H1 (cell line): ENCODE measurements at regions not wholly inside any gene's neighbourhood (a gene's known extent, or its start where the extent isn't known, plus 50 kb on each side); places are given as distances from the start of the nearest gene placed in this dataset.

ENCODE experiments used
- CTCF ChIA-PET: fragments of 300-600 bp; sonication (Branson Sonifier 250); formaldehyde crosslinking; loops from one replicate; lab custom pipeline; 2021; ENCODE audit not compliant: partially characterized antibody; lab: Charles Lee
- POLR2A ChIA-PET: fragments of 300-600 bp; sonication (Branson Sonifier 250); formaldehyde crosslinking; loops from one replicate; lab custom pipeline; 2021; ENCODE audit warnings: inconsistent platforms; ENCODE audit not compliant: partially characterized antibody; lab: Charles Lee
- DNase-seq, 2 experiments: peaks; one replicate each; pipeline versions ENCODE4 v3.0.0 to v3.0.0-alpha.2; 2010 to 2022; ENCODE audit warnings: low spot score in 2 of 2, low read depth in 1 of 2, mixed read lengths in 1 of 2
- FAIRE-seq: peaks from 2 replicates; lab custom pipeline; 2011; peaks lifted over from hg19 to GRCh38; lab: Jason Lieb, UNC
- H2AFZ ChIP-seq: 2 replicates; pipeline ENCODE4 v1.8.1; 2012; ENCODE audit warnings: low read length, inconsistent platforms
- H2AK5ac ChIP-seq: 2 replicates; pipeline ENCODE4 v1.6.1; 2013; ENCODE audit warnings: low read depth, low read length
- H2BK120ac ChIP-seq: replicated peaks from 2 replicates; pipeline ENCODE3; 2013; ENCODE audit warnings: low read depth, low read length, inconsistent platforms
- H2BK12ac ChIP-seq: 2 replicates; pipeline ENCODE4 v1.6.1; 2013; ENCODE audit warnings: low read depth, low read length
- H2BK15ac ChIP-seq: 2 replicates; pipeline ENCODE4 v1.6.1; 2013; ENCODE audit warnings: low read length
- H2BK20ac ChIP-seq: 2 replicates; pipeline ENCODE4 v1.6.1; 2013; ENCODE audit warnings: low read length
- H2BK5ac ChIP-seq: 2 replicates; pipeline ENCODE4 v1.6.1; 2013; ENCODE audit warnings: low read depth, low read length
- H3K14ac ChIP-seq: 2 replicates; pipeline ENCODE4 v1.6.1; 2013; ENCODE audit warnings: inconsistent platforms; ENCODE audit not compliant: insufficient read length
- H3K18ac ChIP-seq: 2 replicates; pipeline ENCODE4 v1.6.1; 2013; ENCODE audit warnings: low read length; ENCODE audit errors: extremely low read depth
- H3K23ac ChIP-seq: 2 replicates; pipeline ENCODE4 v1.6.1; 2013; ENCODE audit warnings: inconsistent platforms; ENCODE audit not compliant: insufficient read length
- H3K23me2 ChIP-seq: 2 replicates; pipeline ENCODE4 v1.6.1; 2013; ENCODE audit warnings: low read depth, low read length
- H3K27ac ChIP-seq: 2 replicates; pipeline ENCODE4 v1.6.1; 2011; ENCODE audit warnings: low read depth, low read length, inconsistent platforms
- H3K27me3 ChIP-seq, 4 experiments: replicated peaks in 1 of 4; 1 replicate in 1 of 4; 2 replicates in 3 of 4; pipeline versions ENCODE4 v1.6.1 to v1.8.1; 2011 to 2013; ENCODE audit warnings: low read length in 3 of 4, mild to moderate bottlenecking in 3 of 4, inconsistent platforms in 2 of 4, mixed read lengths in 2 of 4, moderate library complexity in 1 of 4; ENCODE audit not compliant: control insufficient read depth in 3 of 4, insufficient read depth in 3 of 4; ENCODE audit errors: extremely low read depth in 1 of 4
- H3K36me3 ChIP-seq, 4 experiments: 2 replicates each; pipeline versions ENCODE4 v1.6.1 to v1.8.1; 2011 to 2013; ENCODE audit warnings: mild to moderate bottlenecking in 4 of 4, low read length in 3 of 4, moderate library complexity in 2 of 4, control low read depth in 1 of 4, inconsistent platforms in 1 of 4; ENCODE audit not compliant: insufficient read depth in 4 of 4, control insufficient read depth in 2 of 4
- H3K4ac ChIP-seq: replicated peaks from 2 replicates; pipeline ENCODE3; 2013; ENCODE audit warnings: low read length, low read depth, mixed read lengths, inconsistent platforms; ENCODE audit not compliant: insufficient read length
- H3K4me1 ChIP-seq, 4 experiments: replicated peaks in 1 of 4; 1 replicate in 1 of 4; 2 replicates in 3 of 4; pipeline versions ENCODE4 v1.6.1 to v1.8.1; 2011 to 2013; ENCODE audit warnings: low read length in 3 of 4, inconsistent platforms in 2 of 4, mixed read lengths in 1 of 4; ENCODE audit not compliant: insufficient read depth in 4 of 4, control insufficient read depth in 3 of 4
- H3K4me2 ChIP-seq, 2 experiments: 2 replicates each; pipeline versions ENCODE4 v1.6.1 to v1.8.1; 2011 to 2013; ENCODE audit warnings: low read depth in 2 of 2, low read length in 2 of 2, control low read depth in 1 of 2, inconsistent platforms in 1 of 2, mild to moderate bottlenecking in 1 of 2; ENCODE audit not compliant: insufficient read depth in 1 of 2
- H3K4me3 ChIP-seq, 4 experiments: fragments of 200-600, 300-600 bp in 1 of 4; sonication (generic), shearing (Covaris generic), sonication (Bioruptor Twin) in 1 of 4; 2 replicates each; pipeline versions ENCODE4 v1.5.1 to v1.8.1; 2011 to 2016; ENCODE audit warnings: low read length in 4 of 4, low read depth in 3 of 4, control low read depth in 2 of 4, inconsistent platforms in 2 of 4, mild to moderate bottlenecking in 2 of 4, mixed read lengths in 1 of 4, moderate library complexity in 1 of 4; ENCODE audit not compliant: insufficient read depth in 2 of 4; ENCODE audit errors: extremely low read depth in 1 of 4
- H3K56ac ChIP-seq: replicated peaks from 2 replicates; pipeline ENCODE3; 2013; ENCODE audit warnings: low read depth, mild to moderate bottlenecking, mixed read lengths, low read length, inconsistent platforms; ENCODE audit not compliant: insufficient read length
- H3K79me1 ChIP-seq: 2 replicates; pipeline ENCODE4 v1.6.1; 2013; ENCODE audit warnings: low read depth, low read length, control low read depth
- H3K79me2 ChIP-seq, 2 experiments: 2 replicates each; pipeline versions ENCODE4 v1.6.1 to v1.8.1; 2012 to 2013; ENCODE audit warnings: low read length in 2 of 2, mild to moderate bottlenecking in 2 of 2, inconsistent platforms in 1 of 2; ENCODE audit not compliant: insufficient read depth in 2 of 2, control insufficient read depth in 1 of 2
- H3K9ac ChIP-seq, 4 experiments: replicated peaks in 1 of 4; 1 replicate in 1 of 4; 2 replicates in 3 of 4; pipeline versions ENCODE4 v1.6.1 to v1.8.1; 2011 to 2013; ENCODE audit warnings: low read depth in 3 of 4, low read length in 3 of 4, control low read depth in 2 of 4, mild to moderate bottlenecking in 2 of 4, moderate library complexity in 2 of 4, inconsistent platforms in 1 of 4; ENCODE audit errors: extremely low read depth in 1 of 4
- H3K9me3 ChIP-seq, 2 experiments: 2 replicates each; pipeline versions ENCODE4 v1.6.1 to v1.8.1; 2012 to 2013; ENCODE audit warnings: mild to moderate bottlenecking in 2 of 2, moderate library complexity in 2 of 2, control low read depth in 1 of 2, inconsistent platforms in 1 of 2, low read depth in 1 of 2, low read length in 1 of 2, mixed read lengths in 1 of 2; ENCODE audit not compliant: insufficient read depth in 2 of 2
- H4K20me1 ChIP-seq, 2 experiments: replicated peaks in 1 of 2; 2 replicates each; pipeline versions ENCODE3 to v1.8.1; 2011 to 2013; ENCODE audit warnings: inconsistent platforms in 2 of 2, low read length in 2 of 2, mild to moderate bottlenecking in 1 of 2; ENCODE audit not compliant: insufficient read depth in 2 of 2, control insufficient read depth in 1 of 2
- H4K5ac ChIP-seq: 2 replicates; pipeline ENCODE4 v1.6.1; 2013; ENCODE audit warnings: low read length, low read depth, mixed read lengths, inconsistent platforms; ENCODE audit not compliant: insufficient read length
- H4K8ac ChIP-seq: 2 replicates; pipeline ENCODE4 v1.8.0; 2013; ENCODE audit warnings: mild to moderate bottlenecking, moderate library complexity, low read length, inconsistent platforms; ENCODE audit not compliant: insufficient read depth; ENCODE audit errors: extremely low read depth
- H4K91ac ChIP-seq: replicated peaks from 2 replicates; pipeline ENCODE3; 2013; ENCODE audit warnings: low read length, mixed read lengths, inconsistent platforms; ENCODE audit not compliant: insufficient read length
- CBX8 ChIP-seq: fragments of 300-800, 300-1000 bp; sonication (generic); IDR thresholded peaks from 2 replicates; pipeline ENCODE4 v1.7.1; 2016; ENCODE audit warnings: low read depth, low read length, borderline replicate concordance
- FOSL1 ChIP-seq: IDR thresholded peaks from 2 replicates; pipeline ENCODE4 v1.6.1; 2011; ENCODE audit warnings: mild to moderate bottlenecking, low read depth, low read length, moderate library complexity; ENCODE audit not compliant: insufficient read depth
- JUN ChIP-seq: IDR thresholded peaks from 2 replicates; pipeline ENCODE4 v1.6.1; 2011; ENCODE audit warnings: low read depth, mild to moderate bottlenecking, improper control_type of control experiment, low read length
- KDM4A ChIP-seq: IDR thresholded peaks from one replicate; pipeline ENCODE4 v1.7.1; 2012; ENCODE audit warnings: low read depth, mild to moderate bottlenecking, moderate library complexity, low read length, inconsistent platforms; ENCODE audit not compliant: severe bottlenecking
- PHF8 ChIP-seq: fragments of 200-600 bp; sonication (generic); conservative IDR thresholded peaks from 2 replicates; pipeline ENCODE4 v1.7.1; 2012; ENCODE audit warnings: low read depth, mild to moderate bottlenecking, inconsistent platforms, low read length, moderate library complexity
- RBBP5 ChIP-seq: IDR thresholded peaks from 2 replicates; pipeline ENCODE4 v1.7.1; 2012; ENCODE audit warnings: low read depth, mild to moderate bottlenecking, inconsistent platforms, low read length, moderate library complexity, borderline replicate concordance
- RFX5 ChIP-seq: IDR thresholded peaks from 2 replicates; pipeline ENCODE4 v1.6.1; 2011; ENCODE audit warnings: low read depth, low read length, improper control_type of control experiment, borderline replicate concordance
- SIN3A ChIP-seq, 2 experiments: IDR thresholded peaks in 1 of 2; conservative IDR thresholded peaks in 1 of 2; 2 replicates each; pipeline ENCODE4 v1.6.1; 2011 to 2012; ENCODE audit warnings: low read length in 2 of 2, improper control_type of control experiment in 1 of 2, low read depth in 1 of 2, mild to moderate bottlenecking in 1 of 2
- SP4 ChIP-seq: IDR thresholded peaks from 2 replicates; pipeline ENCODE4 v1.6.1; 2012; ENCODE audit warnings: low read length, inconsistent platforms
- TAF7 ChIP-seq: optimal IDR thresholded peaks from 2 replicates; pipeline ENCODE3; 2011; ENCODE audit warnings: low read depth, mild to moderate bottlenecking, inconsistent platforms, low read length, moderate library complexity, borderline replicate concordance
- TBP ChIP-seq: IDR thresholded peaks from 2 replicates; pipeline ENCODE4 v1.6.1; 2011; ENCODE audit warnings: low read depth, low read length, improper control_type of control experiment
- TCF12 ChIP-seq: IDR thresholded peaks from 2 replicates; pipeline ENCODE4 v1.6.1; 2011; ENCODE audit warnings: low read depth, mild to moderate bottlenecking, low read length
- YY1 ChIP-seq: IDR thresholded peaks from 2 replicates; pipeline ENCODE4 v1.6.1; 2011; ENCODE audit warnings: low read depth, mild to moderate bottlenecking, low read length
- WGBS, 2 experiments: shearing (Covaris generic) in 1 of 2; methylation state at CpG; one replicate each; pipeline versions ENCODE4 v1.1.6 to v1.1.7; 2013 to 2015; ENCODE audit warnings: low lambda C conversion rate in 2 of 2, mixed read lengths in 2 of 2, inconsistent platforms in 1 of 2, low coverage in 1 of 2, missing lambda C conversion rate in 1 of 2; ENCODE audit not compliant: insufficient replicate concordance in 2 of 2, insufficient coverage in 1 of 2, insufficient read length in 1 of 2; ENCODE audit errors: extremely low coverage in 1 of 2, missing lambda C conversion rate in 1 of 2; 5-methylcytosine and 5-hydroxymethylcytosine counted together
- TF ChIP-seq, protein P1 (sequence below): IDR thresholded peaks from 2 replicates; pipeline ENCODE4 v1.6.1; 2012; ENCODE audit warnings: inconsistent platforms

GRCh38 chr12:58725400-58726105, 194.8 kb downstream of the LRIG3 start:
- H3K56ac ChIP-seq, result no peak overlapping the region
- H3K9me3 ChIP-seq, result no peaks in the 10 kb centered on the region
- H3K79me1 ChIP-seq, result no peaks in the 10 kb centered on the region
- FAIRE-seq (no peak), DNase-seq (no peak)
- no peaks in the 10 kb centered on the region for H3K36me3 ChIP-seq
- H4K8ac ChIP-seq, result no peak overlapping the region
- no peak overlapping the region for H3K9ac ChIP-seq
- H3K4me3 ChIP-seq, result no peak overlapping the region
- H4K5ac ChIP-seq, result no peak overlapping the region
- no peaks in the 10 kb centered on the region; a peak in 1 of 7 replicates for H3K4me1 ChIP-seq
- H3K23ac ChIP-seq, result no peak overlapping the region
- no peak overlapping the region for H2BK5ac ChIP-seq
- H3K4me2 ChIP-seq, result no peak overlapping the region
- no peak overlapping the region for H3K18ac ChIP-seq
- H3K4ac ChIP-seq, result no peak overlapping the region
- no peak overlapping the region for H4K91ac ChIP-seq
- no peak overlapping the region for H2AK5ac ChIP-seq
- H2BK20ac ChIP-seq, result no peak overlapping the region
- ChIA-PET CTCF (interaction anchor here (1.3 kb wide), 1 partner anchor 185 kb away, joined by 4 read pairs; no protein-coding TSS in a partner anchor), POLR2A (no interaction called here)
- H3K79me2 ChIP-seq, result no peaks in the 10 kb centered on the region
- no peak overlapping the region for H2AFZ ChIP-seq
- no peak overlapping the region for H2BK12ac ChIP-seq
- no peaks in the 10 kb centered on the region for H3K23me2 ChIP-seq
- no peaks in the 10 kb centered on the region for H3K27me3 ChIP-seq
- H3K14ac ChIP-seq, result no peak overlapping the region
- no peak overlapping the region for H2BK120ac ChIP-seq
- no peak overlapping the region for H2BK15ac ChIP-seq
- 92% methylated on average over 5 of the region's 5 CpGs; no CpG with 5 or more reads in 1 of the 2 experiments for WGBS, 2 experiments
- no peaks in the 10 kb centered on the region for H4K20me1 ChIP-seq
- H3K27ac ChIP-seq, result no peak overlapping the region
- TF ChIP-seq CBX8 (no peak), FOSL1 (no peak), SIN3A (conservative IDR thresholded peaks at IDR 0.05 in 1 of 2, IDR thresholded peaks at IDR 0.05 in 1 of 2; ENCODE audit: low read depth in 1 of 2, low read length in 2 of 2) (no peak), JUN (no peak), PHF8 (no peak), YY1 (no peak), SP4 (no peak), RFX5 (no peak), RBBP5 (no peak), TCF12 (no peak), TAF7 (no peak), KDM4A (no peak), TBP (no peak)
- TF ChIP-seq, protein P1, sequence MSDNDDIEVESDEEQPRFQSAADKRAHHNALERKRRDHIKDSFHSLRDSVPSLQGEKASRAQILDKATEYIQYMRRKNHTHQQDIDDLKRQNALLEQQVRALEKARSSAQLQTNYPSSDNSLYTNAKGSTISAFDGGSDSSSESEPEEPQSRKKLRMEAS, result no peak
